KG1 (cell line): ENCODE measurements at regions not wholly inside any gene's neighbourhood (a gene's known extent, or its start where the extent isn't known, plus 50 kb on each side); places are given as distances from the start of the nearest gene placed in this dataset.

Source experiments
- DNase-seq: peaks from one replicate; lab custom pipeline; 2025; lab: John Stamatoyannopoulos, UW

GRCh38 chr2:4862031-4862430 is 830.2 kb upstream of the SOX11 start:
- DNase-seq = no peak

- DNase-seq = no peak
Observed at GRCh38 chr2:4866198-4866597, 826.0 kb upstream of the SOX11 start.

- no peak for DNase-seq
Observed at GRCh38 chr2:4868466-4868865, 823.7 kb upstream of the SOX11 start.

DNA sequence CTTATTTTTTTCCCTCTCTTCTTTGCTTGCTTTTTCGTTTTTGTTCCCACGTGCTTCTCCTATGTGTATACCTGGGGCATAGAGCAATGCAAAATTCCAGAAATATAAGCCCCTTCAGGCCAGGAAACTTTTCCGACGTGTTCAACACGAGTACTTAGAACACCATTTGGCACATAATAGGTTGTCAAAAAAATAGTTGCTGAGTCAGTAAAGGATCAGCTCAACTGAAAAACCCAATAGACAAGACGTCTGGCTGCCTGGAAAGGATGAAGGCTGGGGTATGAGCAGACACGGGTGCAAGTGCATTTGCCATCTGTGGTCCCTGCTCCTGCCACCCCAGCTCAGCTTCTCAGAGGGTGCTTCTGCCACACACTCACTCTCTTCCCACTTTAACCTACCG is 823.0 kb upstream of the SOX11 start:
- no peak for DNase-seq

- no peak for DNase-seq
Observed at GRCh38 chr2:4873364-4873763, 818.8 kb upstream of the SOX11 start.

DNA sequence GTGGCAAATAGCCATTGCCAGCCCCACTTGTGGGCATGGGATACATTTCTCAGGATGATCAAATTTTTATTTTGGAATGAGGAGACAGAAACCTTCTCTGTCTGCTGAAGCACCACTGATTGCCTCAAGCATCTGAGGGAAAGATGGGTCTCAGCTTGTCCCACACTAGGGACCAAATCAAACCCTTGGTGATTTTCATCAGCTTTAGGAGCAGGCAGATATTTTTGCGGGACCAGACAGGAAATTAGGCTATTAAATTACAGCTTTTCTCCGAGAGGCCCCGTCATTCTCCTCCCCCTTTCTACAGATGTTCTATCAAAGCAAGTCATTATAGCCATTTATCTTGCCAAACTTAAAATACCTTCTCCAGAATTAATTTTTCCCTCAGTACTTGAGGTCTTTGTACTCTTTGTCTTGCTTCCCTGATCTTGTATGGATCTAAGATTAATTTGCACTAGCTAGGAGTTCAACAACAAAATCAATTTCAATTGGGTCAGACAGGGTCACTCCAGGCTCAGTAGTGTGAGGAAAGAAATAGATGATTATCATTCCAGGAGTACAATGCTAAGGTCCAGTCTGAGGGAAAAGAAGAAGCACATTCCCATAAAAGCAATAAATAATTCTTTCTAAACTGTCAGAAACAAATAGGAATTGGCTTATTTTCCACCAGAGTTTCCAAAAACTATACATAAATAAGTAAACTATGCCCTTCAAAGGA is 818.1 kb upstream of the SOX11 start:
- DNase-seq = no peak

DNA sequence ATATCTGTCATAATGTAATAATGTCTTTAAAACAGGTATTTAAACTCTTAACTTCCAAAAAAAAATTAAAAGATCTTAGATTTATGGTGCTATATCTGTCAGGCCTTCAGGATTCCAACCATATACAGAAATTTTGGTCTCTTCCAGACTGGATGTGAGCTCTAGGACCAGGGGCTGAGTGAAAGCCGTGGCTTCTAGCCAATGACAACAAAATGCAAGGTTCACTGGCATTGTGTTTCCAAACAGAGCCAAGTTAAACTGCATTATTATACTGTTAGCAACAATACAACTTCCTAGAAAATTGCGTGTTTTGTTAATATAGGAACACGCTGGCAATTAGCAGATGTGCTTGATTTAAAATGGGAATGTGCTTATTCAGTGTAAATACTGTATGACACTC is 809.8 kb upstream of the SOX11 start:
- DNase-seq = no peak

GRCh38 chr2:4882941-4883340 is 809.2 kb upstream of the SOX11 start:
- DNase-seq = no peak

GRCh38 chr2:4883375-4883774 is 808.8 kb upstream of the SOX11 start:
- DNase-seq = no peak

DNA sequence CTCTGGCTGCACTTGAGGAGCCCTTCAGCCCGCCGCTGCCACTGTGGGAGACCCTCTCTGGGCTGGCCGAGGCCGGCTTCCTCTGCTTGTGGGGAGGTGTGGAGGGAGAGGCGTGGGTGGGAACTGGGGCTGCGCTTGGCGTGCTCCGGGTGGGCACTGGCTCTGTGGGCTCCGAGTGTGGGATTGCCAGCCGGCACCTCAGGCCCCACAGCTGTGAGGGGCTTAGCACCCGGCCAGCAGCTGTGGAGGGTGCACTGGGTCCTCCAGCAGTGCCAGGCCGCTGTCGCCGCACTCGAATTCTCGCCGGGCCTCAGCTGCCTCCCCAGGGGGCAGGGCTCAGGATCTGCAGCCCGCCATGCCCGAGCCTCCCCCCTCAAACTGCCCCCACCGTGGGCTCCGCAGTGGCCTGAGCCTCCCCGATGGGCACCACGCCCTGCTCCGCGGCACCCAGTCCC is 808.0 kb upstream of the SOX11 start:
- no peak for DNase-seq

- no peak for DNase-seq
Observed at GRCh38 chr2:4891394-4891793, 800.8 kb upstream of the SOX11 start.

- no peak for DNase-seq
Observed at GRCh38 chr2:4895371-4895770, 796.8 kb upstream of the SOX11 start.

GRCh38 chr2:4898706-4899105 is 793.5 kb upstream of the SOX11 start:
- no peak for DNase-seq

DNA sequence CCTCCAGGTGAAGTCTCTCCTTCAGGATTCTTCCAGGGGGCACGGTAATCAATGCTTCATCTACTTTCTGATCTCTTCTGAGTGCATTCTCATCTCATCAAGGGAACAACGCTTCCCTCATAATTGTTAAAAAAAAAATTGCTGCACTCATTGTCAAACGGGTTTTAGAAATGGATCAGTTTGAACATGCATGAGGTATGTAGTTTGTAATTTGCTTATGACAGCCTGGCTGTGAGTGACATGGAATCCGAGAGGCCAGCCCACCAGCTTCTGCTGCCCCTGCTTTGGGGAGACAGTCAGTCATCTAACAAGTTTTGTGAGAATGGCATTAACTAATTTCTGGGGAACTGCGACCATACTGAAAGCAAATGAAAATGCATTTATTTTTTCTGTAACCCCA is 791.9 kb upstream of the SOX11 start:
- no peak for DNase-seq

DNA sequence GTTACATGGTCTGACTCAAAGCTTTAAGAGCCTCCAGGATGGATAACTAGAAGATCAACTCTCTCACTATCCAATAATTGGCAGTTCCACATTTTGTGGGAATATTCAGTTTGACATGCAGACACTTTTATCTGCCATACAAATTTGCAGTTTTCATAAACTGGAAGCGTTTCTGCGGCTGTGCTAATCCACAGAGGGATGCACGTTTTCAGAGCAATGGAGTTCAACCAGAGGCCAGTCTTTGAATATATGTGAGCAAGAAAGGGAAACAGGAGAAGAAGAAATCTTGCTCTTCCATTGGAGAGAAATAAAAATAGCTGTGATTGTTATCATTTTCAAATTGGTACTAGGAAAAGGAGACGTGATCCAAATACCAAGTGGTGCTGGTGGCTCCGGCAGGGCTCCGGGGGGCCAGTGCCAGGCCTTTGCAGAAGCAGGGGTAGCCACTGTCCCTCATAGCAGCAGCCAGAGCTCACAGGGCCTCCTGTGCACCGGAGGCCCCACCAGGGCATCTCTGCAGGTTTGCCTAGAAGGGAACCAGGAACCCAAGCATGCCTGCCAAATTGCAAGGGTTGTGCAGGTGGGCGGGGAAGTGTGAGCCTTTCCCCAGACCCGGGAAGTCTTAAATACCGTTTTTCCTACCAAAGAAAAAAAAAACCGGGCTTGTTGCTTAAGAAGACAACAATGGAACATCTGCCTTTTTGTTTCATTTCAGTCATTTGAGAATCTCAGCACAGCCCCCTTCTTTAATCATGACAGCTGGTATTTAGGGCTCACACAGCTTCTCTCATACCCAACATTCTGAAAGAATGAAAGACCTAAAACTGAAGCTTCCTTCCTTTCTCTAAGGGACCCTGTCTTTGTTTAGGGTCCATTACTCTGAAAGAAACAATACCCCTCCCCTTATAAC is 791.1 kb upstream of the SOX11 start:
- no peak for DNase-seq

DNA sequence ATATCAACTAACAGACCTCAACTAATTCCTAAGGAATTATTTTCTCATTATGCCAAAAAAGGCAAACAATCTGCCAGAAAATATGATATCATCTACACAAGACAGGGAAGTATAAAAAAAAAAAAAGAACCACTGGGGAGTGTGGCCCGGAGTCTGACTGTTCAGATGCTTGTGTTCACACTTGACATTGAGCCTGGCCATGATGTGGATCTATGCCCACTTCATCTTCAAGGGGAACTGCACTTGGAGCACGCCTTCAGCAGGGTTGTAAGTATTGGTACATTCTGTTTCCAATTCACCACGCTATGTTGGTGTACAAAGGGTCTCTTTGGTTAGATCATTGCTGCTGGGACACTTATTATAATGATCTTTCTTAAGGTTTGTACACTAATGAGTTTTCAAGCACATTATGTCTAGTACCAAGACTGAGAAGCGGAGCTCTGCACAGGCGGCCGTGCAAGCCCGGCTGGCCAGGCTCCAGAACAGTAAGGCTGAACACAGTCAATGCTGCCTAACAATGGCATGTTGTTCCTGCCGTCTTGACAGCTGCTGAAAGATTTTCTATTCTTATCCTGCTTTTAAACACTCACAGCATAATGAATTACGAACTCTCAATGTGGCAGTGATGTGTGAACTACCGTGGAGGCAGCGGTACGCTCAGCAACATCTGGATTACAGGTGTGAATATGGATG is 788.4 kb upstream of the SOX11 start:
- no peak for DNase-seq

- no peak for DNase-seq
Observed at GRCh38 chr2:4908461-4908860, 783.7 kb upstream of the SOX11 start.

DNA sequence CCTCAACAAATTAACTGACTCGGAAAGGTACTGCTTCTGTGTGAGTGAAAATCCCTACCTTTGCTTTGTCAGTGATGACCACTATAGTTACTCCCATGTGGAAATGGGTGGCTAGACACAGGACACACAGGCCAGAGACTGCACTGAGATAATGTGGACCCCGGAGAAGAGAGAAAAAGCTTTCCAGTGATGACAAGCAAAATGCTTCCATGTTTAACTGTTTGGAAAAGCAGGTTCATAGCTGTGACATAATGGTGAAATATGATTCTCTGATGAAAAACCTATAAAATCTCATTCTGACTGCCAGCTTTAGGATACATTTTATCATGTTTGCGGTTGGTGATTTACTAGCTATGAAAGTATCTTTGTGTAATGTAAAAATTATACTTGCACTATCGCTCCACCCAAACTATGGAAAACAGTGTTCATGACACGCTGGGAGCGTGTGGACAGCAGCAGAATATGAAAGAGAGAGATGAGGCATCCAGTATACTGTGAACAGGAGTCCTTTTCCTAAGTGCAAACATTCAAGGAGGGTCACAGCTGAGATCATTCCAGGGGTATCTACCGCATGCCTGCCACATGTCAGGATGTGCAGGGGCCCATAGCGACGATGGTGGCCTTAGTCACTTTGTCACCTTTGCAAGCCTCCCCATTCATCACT is 782.7 kb upstream of the SOX11 start:
- DNase-seq = no peak

GRCh38 chr2:4914036-4914435 is 778.1 kb upstream of the SOX11 start:
- no peak for DNase-seq

GRCh38 chr2:4914551-4914950 is 777.6 kb upstream of the SOX11 start:
- DNase-seq = no peak

DNA sequence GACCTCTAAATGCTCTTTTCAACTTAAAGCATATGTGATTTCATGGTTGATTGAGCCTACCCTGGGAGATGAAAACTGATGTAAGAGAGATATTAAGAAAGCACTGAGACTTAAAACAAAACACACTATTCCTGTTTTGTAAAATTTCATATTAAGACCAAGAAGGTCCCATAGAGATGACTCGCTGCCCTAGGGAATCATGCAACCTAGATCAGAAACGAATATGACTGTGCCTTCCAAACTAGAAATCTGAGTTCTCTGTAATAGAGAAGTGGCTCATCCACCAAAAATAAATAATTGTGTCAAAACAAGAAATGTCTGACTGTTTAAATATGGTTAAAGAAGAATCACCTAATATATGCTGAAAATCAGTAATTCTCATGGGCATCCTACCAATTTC is 776.8 kb upstream of the SOX11 start:
- no peak for DNase-seq

DNA sequence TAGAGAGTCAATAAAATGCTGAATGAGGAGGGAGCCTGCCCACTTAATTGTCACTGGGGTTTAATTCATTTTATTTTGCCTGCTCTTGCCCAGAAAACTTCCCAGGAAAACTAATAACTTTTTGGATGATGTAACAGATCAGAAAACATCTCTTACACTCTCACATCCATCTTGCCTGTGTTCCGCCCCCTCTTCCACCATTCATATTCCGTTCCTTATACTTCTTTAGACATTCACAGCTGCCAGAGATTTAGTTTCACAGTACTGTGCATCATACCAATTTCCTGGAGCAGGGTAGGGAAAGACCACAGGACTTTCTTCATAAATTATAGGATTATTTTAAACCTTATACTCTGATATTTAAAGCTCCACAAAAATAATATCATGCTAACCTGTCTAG is 776.1 kb upstream of the SOX11 start:
- no peak for DNase-seq
